HG03064 (cell line): ENCODE measurements at regions not wholly inside any gene's neighbourhood (a gene's known extent, or its start where the extent isn't known, plus 50 kb on each side); places are given as distances from the start of the nearest gene placed in this dataset.
A peak's percentile ranks its signal among the peaks of the same experiment; 100 is the strongest.
"Not testable (repeated sequence)": the region's sequence is repeated elsewhere in the genome, so short reads cannot be mapped to it uniquely, and the experiment has no call there.

ENCODE experiments used
- ATAC-seq: cut with Tn5 transposase; IDR thresholded peaks from one replicate; pipeline ENCODE4 v1.9.1; 2021; ENCODE audit warnings: low read depth; ENCODE audit not compliant: unreplicated experiment

DNA sequence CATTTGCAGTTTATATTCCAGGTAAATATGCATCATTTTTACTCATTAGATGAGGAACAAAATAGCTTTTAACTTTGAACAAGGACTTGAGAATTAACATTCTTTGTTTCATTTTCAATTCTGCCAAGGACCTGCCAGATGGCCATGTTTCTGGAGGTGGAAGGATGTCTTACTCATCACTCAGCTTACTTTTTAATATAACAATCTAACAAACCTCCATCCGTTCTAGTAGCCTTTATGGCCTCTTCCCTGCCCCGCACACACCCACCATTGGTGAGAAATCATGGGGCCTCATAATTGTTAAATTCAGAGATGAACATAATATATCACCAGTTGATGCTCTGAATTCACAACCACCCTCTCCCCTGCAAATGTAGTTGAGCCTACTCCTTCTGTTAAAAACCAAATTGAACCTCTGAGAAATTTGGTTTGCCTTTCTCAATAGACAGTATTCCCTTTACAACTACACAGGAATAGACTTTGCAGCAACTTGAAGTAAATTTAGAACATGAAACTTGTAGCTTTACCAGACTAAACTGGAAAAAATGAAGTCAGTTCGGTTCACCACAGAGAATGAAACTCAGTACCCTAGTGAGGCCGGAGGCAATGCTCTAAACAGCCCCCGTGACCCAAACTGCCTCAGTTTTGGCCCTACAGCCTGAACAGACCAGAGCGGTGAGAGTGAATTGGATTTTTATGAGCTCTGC is 50.1 kb upstream of the ACSL4 start:
- peak; percentile 92 for ATAC-seq

DNA sequence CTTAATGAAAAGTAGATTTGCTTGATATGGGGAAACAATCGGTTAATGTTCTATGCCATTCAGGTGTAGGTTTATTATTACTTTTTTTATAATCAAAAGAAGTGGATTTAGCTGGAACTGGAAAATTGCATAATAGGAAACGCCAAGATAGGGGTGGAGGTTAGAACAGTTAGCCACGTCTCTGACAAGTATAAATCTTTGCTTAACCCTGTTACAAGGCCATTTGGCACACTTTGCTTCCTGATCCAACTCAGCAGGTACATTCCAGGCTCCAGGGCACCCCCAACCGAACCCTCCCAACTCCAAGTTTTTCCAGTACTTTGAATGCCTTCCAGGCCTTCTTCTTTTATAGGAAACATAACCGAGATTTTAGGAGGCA is 50.6 kb upstream of the ACSL4 start:
- ATAC-seq, result no peak

DNA sequence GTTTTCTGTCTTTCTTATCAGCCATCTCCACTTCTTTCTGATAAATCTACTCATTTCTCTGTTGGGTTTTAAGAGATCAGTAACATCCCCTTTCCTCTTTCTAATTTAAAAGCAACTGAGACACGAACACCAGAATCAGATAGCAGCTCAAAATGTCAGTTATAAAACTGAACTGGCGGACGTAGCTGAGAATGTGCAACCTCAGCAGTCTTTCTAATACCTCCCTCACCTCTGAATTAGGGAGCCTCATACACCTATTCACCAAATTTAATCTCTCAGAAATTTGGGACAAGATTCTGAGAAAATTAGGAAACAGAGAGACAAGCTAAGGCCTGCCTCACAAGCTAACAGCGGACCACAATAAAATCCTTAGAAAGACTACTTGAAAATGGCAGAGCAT is 52.0 kb upstream of the ACSL4 start:
- ATAC-seq, result no peak

DNA sequence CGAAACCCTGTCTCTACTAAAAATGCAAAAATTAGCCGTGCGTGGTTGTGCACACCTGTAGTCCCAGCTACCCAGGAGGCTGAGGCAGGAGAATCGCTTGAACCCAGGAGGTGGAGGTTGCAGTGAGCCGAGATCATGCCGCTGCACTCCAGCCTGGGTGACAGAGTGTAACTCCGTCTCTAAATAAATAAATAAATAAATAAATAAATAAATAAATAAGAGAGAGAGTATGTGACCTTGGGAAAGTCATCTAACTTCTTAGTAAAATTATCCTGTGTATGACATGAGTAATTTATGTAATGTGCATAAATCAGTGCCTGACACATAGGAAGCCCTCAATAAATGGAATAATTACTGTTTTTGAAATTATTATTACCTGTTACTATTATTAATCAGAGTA is 57.5 kb upstream of the ACSL4 start:
- ATAC-seq, result not testable (repeated sequence)

DNA sequence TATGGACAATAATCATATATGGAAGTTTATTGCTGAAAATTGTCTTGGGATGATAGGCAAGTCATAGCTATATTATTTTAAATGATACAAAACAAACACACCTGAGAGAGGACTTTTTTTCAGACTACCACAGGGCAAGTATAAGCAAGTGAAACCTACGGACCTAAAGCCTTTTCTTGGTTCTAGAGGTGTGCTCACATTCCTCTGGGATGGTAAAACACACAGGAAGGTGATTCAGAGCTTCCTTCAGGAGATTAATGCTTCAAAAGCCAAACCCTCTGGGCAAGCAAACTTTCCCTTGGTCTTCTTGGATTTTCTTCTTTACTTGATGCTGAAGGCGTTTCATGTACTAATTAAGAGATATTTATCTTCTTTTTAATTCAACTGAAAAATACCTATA is 60.1 kb upstream of the ACSL4 start:
- no peak for ATAC-seq

DNA sequence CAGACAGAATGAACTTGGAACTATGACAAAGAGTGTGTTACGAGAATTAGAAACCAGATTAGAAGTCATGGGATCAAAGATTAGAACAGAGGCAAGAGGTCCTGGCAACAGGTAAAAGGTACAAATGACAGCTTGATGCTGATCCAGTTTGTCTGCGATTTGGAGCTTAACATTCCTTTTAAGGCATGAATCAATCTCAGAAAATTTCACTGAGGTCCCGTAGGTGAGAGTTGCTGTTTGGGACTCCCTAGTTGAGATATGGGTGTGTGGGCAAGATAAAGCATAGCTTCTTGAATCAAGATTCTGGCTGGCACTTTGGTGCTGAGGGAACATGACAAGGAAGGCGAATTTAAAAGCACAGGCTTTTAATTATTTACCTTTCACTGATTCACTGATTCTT is 62.6 kb upstream of the ACSL4 start:
- ATAC-seq, result no peak

DNA sequence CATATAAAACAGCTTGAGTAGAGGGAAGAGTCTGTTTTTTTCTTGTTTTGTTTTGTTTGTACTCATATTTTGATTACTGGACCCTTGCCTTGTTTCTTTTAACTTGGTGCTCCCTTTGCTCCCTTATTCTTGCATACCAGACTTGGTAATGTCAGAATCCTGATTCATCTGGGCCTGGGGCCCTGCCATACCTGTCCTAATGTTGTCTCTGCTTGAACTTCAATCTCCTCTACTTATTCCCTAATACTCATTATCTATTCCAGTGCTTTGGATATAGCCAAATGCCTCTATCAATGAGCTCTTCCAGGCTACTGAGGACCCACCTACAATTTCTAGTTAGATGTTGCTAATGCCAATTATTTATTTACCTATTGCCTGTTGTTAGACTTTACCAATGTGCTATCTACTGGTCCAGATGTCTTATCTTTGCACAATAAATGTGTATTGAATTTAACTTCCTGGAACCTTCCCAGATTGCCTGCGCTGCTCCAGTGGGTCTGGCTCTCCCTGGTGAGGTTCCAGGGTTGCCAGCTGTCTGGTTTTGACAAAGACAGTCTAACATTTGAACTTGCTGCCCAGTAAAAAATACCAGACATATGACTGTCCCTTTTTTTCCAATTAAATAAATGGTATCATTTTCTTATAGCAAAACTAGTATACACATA is 64.4 kb upstream of the ACSL4 start:
- ATAC-seq, result no peak

DNA sequence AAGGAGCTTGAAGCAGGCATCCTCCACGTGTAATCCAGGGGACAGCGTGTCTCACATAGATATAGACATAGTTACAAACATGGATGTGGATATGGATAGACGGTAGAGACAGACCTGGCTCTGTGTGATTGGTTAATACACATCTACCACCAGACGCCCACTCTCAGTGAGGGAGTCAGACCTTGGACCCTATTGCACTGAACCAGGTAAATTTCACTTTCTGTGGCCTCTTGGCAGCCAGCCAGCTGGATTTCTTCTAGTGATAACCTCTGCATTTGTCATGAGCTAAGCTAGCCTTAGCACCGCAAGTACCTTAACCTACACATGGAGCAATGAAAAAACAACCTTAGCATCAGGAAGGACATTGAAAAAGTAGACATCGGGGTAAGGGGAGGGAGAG is 79.2 kb upstream of the ACSL4 start:
- no peak for ATAC-seq

DNA sequence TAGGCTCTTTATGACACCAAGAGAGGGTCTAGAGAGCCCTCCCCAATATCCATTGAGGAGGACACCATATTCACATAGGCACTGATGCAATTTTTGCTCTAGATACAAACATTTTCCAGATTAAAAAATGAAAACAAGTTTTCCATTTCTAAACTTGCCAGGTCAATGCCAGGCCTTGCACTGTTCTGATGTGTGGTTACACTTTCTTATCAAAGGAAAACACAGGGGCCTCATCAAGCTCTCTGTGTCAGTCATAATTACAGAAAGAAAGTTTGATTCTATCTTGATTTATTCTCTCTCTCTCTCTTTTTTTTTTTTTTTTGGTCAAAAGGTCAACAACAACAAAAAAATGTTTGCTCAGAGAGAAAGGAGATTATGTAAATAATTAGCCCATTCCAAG is 80.2 kb upstream of the ACSL4 start:
- no peak for ATAC-seq

DNA sequence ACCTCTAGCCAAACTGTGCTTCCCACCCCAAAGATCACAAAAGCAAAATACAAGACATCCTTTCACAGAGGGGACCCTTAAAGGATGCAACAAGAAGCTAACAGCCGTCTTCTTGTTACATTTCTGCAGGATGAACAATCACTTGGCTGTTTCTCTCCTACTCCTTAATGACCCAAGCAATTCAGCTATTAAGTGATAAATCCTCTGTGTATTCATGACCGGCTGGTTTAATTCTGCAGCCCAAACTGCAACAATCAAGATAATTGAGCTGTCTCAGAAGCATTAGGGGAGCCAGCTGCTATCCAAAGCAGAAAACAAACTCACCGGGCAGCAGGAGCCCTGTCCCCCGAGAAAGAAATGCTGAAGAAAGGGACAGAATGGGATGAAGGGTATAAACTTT is 85.9 kb upstream of the ACSL4 start:
- ATAC-seq, result no peak

DNA sequence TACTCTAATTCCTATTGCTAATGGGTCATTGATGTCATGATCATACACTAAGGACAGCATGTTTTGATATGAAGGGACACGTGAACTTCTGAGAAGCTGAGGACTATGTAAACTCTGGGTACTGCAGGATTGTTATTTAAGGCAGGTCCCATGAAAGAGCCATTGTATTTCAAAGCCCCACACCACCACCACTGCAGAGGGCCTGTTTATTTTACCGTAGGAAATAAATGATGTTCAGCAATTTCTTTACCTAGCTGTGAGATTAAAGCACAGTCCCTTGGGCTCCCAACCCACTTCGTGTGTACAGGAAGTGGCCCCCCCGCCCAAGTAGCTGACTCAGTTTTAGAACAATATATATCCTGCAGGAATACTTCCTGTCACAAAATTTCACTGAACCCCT is 89.8 kb upstream of the ACSL4 start:
- ATAC-seq, result no peak

DNA sequence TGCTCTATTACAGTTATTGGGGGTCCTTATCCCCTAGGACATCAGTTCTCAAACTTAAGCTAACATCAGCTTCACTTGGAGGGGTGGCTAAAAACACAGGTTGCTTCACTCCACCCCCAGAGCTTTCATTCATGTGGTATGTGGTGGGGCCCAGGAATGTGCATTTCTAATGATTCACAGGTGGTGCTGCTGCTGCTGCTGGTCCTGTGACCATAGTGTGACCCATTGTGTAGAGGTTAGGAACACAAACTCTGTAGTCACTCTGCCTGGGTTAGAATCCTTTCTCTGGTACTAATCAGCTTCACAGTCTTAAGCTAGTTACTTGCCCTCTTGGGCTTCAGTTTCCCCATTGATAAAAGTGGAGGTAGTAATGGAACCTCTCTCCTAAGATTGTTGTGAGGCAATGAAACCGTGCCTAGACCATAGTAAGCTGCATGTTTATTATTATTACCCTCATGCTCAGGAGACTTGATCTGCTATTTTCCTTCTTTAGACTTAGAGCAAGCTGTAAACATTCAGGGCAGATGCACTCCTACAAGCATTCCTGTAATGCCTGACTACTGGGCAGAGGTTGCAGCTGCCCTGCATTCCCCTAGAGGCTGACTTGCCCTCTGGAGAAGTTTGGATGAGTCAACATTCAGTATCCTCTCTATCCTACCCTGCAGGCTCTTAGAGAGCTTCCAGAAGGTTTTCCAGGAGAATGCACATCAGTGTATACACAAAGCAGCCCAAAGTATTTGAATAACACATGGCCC is 94.1 kb upstream of the ACSL4 start:
- ATAC-seq, result no peak

DNA sequence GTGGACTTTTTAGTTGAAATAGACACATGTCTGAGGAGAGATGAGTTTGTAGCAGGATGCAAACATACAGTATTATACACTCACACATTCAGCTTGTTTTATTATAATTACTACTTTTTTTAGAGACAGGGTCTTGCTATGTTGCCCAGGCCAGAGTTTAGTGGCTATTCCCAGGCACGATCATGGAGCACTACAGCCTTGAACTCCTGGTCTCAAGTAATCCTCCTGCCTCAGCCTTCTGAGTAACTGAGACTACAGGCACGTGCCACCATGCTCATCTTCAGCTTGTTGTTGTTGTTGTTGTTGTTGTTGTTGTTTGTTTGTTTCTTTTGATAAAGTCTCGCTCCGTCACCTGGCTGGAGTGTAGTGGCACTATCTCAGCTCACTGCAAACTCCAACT is 94.7 kb upstream of the ACSL4 start:
- ATAC-seq, result no peak

DNA sequence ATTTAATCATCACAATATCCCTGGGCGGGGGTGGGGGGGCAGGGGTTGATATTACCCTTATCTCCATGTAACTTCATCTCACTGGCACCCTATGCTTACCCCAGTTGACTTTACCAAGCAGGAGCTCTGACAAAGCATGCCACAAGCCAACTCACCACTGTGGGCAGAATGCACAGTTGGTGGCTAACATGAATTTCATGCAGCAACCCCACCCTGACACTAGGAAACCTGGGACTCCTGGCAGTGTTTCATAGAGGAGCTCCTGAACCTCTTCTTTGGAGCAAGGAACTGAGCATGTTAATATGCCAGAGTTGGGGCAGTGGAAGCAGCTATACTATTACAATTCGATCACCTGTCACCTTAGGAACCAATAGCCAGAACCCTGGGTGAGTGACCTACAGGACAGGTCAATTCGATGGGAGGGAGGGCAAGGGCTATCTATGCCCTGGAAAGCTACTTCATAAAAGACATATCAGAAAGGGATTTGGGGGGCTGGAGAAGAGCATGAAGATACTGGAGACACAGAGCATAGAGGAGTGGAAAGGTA is 97.2 kb upstream of the ACSL4 start:
- no peak for ATAC-seq

DNA sequence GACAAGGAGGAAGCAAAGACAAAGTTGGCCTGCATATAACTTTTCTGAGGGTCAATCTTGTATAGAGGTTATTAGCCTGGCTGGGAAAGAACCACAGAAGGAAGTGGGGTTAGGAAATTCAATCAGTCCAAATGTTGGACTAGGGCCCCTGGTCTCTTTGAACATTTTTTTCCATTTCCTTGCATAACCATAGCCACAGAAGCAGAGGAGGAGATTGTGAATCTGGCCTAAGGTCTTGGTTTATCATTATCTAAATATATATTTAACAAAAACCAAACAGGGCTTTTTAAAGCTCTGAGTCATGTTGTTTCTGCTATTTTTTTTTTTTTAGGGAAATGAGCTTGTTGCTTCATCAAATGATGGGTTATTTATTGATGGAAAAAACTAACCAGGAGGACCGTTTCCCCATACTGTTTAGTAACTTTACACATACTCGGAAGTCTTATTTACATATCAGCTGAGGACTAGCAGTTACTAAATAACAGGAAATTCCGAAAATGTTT is 97.7 kb upstream of the ACSL4 start:
- ATAC-seq, result no peak

DNA sequence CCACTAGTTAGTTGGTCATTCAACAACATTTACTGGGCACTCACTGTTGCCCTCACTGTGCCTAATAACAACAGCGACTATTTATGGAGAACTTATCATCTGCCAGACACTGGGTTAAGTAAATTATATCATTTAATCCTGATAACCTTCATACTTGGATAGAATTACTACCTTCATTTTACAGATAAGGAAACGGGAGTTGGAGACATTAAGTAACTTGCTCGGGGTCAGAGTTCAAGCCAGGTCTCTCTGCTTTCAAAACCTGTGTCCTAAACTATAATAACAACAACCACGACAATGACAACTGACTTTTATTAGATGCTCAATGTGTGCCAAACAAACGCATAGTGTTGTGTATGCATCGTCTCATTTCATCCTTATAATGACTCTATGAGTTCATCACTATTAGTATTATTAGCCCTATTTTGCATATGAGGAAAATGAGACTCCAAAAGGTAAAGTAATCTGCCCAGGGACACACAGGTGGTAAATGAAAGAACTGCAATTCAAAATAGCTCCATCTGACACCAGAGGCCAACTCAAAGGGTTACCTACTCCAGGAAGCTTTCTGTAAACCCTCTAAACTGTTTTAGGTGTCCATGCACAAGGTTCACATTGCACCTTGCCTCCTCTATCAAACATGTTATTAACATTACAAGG is 98.4 kb upstream of the ACSL4 start:
- no peak for ATAC-seq

DNA sequence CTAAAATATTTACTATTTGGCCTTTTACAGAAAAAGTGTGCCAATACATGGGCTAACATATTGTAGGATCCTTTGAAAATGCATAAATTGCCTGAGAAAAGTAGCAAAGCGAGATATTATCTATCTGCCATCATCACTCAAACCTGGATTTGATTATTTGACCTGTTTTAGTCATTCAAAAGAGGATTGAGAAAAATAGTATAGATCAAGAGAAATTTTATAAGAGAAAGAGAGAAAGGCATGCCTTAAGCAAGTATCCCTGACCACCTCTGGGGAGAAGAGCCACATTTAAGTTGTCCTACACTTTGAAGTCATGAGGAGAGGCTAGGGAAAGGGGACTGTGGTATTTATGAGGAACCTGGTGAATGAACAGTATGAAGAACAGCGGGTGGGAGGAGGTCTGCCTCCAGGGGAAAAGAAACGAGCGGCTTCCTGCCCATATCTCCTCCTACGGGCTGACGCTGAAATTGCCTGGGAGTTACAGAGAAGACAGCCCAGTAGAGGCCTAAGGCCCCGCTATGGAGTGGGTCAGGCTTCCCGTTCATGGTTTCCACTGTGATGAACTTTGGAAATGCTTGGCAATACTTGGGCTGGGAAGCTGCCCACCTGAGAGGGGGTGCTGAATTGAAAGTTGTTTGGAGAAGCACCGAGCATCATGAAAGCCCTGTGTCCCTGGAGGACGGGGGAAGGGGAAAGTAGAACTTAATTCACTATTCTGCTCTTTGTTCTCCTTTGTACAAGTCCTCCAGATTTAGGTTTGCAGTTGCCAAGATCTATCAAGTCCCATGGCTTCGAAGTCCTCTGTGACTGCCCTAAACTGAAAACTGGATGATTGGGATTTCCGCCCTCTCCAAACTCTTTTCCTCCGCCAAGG is 106.9 kb upstream of the ACSL4 start:
- no peak for ATAC-seq

DNA sequence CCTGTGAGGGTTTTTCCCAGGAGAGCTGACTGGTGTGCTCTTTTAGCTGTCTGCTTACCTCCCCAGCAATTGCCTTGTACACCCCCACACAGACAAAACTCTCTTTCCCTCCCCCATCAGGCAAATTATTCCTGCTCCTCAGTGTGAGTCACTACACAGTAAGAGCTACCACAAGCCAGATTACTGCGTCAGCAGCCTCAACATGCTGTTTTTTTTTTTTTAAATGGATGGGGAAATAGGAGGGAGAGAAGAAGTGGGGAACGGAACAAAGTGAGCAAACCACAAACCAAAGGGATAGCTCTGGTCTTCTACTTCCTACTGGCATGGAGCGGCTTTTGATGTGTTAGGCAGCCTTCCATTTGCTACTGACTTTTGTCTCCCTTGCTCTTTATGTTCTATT is 107.5 kb upstream of the ACSL4 start:
- ATAC-seq, result no peak

DNA sequence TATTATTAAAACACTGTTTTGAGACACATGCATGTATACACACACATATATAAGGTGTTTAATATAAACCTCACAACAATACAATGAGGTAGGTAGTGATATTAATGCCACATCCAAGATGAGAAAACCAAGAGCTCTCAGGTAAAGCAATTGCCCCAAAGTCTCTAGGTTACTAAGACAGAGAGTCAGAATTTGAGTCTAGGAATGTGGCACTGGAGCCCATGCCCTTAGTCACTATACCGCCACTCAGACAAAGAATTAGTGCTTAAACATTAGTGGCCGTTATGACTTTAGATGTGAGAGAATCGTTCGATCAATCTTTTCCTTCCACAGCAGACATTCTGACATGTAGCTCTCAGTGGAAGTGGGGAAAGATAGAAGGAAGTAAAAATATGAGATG is 108.2 kb upstream of the ACSL4 start:
- no peak for ATAC-seq
